ENCODE measurements at regions not wholly inside any gene's neighbourhood (a gene's known extent, or its start where the extent isn't known, plus 50 kb on each side); places are given as distances from the start of the nearest gene placed in this dataset.

GRCh38 chr9:31471010-31471409 lies 913.4 kb upstream of the ACO1 start:
- Histone ChIP-seq H2AK5ac (ENCODE audit: low read length, severe bottlenecking) (no peak overlapping the region), H4K8ac (ENCODE audit: low read length) (no peak overlapping the region), H2BK12ac (ENCODE audit: low read length in 2 of 2) (no peak overlapping the region), H3K4me3 (ENCODE audit: insufficient read depth in 1 of 2, low read depth in 1 of 2, low read length in 2 of 2) (no peak overlapping the region), H2BK120ac (ENCODE audit: low read depth, low read length) (no peak overlapping the region), H3K4me2 (ENCODE audit: low read length, poor library complexity, severe bottlenecking) (no peak overlapping the region), H3K14ac (ENCODE audit: low read length in 2 of 2) (no peak overlapping the region), H3K9ac (ENCODE audit: low read length) (no peak overlapping the region), H2AFZ (ENCODE audit: low read depth, low read length) (no peak overlapping the region), H2BK15ac (ENCODE audit: low read depth, poor library complexity, severe bottlenecking) (no peak overlapping the region), H3K23ac (ENCODE audit: low read length in 2 of 2) (no peak overlapping the region), H2BK5ac (ENCODE audit: low read depth, low read length, poor library complexity, severe bottlenecking) (no peak overlapping the region), H3K4me1 (ENCODE audit: control insufficient read depth, insufficient read depth, low read depth, low read length) (no peaks in the 10 kb centered on the region), H3K18ac (ENCODE audit: low read depth in 1 of 2, low read length in 2 of 2) (no peak overlapping the region), H3K9me3 (ENCODE audit: control insufficient read depth, low read length) (no peaks in the 10 kb centered on the region), H3K36me3 (ENCODE audit: control insufficient read depth in 1 of 2, insufficient read depth in 2 of 2, low read depth in 1 of 2, low read length in 2 of 2) (no peaks in the 10 kb centered on the region), H4K91ac (ENCODE audit: low read length) (no peak overlapping the region), H3K27me3 (ENCODE audit: control insufficient read depth in 1 of 2, insufficient read depth in 1 of 2, low read length in 2 of 2) (no peaks in the 10 kb centered on the region), H3K4ac (ENCODE audit: low read depth in 1 of 2, low read length in 2 of 2) (no peak overlapping the region), H3K79me1 (replicated peaks; ENCODE audit: low read length, poor library complexity, severe bottlenecking) (no peaks in the 10 kb centered on the region), H3K27ac (ENCODE audit: low read length, poor library complexity, severe bottlenecking) (no peak overlapping the region)
- 93% methylated on average over 7 of the region's 7 CpGs for WGBS
- no peak for DNase-seq

GRCh38 chr9:31486630-31487029 lies 897.8 kb upstream of the ACO1 start:
- Histone ChIP-seq H3K14ac (ENCODE audit: low read length in 2 of 2) (no peak overlapping the region), H3K4me1 (ENCODE audit: control insufficient read depth, insufficient read depth, low read depth, low read length) (peaks cover 5% of the 10 kb centered on the region), H2BK12ac (ENCODE audit: low read length in 2 of 2) (no peak overlapping the region), H3K23ac (ENCODE audit: low read length in 2 of 2) (no peak overlapping the region), H2BK15ac (ENCODE audit: low read depth, poor library complexity, severe bottlenecking) (no peak overlapping the region), H3K27me3 (ENCODE audit: control insufficient read depth in 1 of 2, insufficient read depth in 1 of 2, low read length in 2 of 2) (no peaks in the 10 kb centered on the region), H3K18ac (ENCODE audit: low read depth in 1 of 2, low read length in 2 of 2) (no peak overlapping the region), H3K9ac (ENCODE audit: low read length) (no peak overlapping the region), H4K8ac (ENCODE audit: low read length) (no peak overlapping the region), H3K4ac (ENCODE audit: low read depth in 1 of 2, low read length in 2 of 2) (no peak overlapping the region), H2AK5ac (ENCODE audit: low read length, severe bottlenecking) (no peak overlapping the region), H3K27ac (ENCODE audit: low read length, poor library complexity, severe bottlenecking) (no peak overlapping the region), H3K36me3 (ENCODE audit: control insufficient read depth in 1 of 2, insufficient read depth in 2 of 2, low read depth in 1 of 2, low read length in 2 of 2) (no peaks in the 10 kb centered on the region), H3K4me2 (ENCODE audit: low read length, poor library complexity, severe bottlenecking) (no peak overlapping the region), H3K79me1 (replicated peaks; ENCODE audit: low read length, poor library complexity, severe bottlenecking) (no peaks in the 10 kb centered on the region), H2BK120ac (ENCODE audit: low read depth, low read length) (no peak overlapping the region), H3K9me3 (ENCODE audit: control insufficient read depth, low read length) (no peaks in the 10 kb centered on the region), H3K4me3 (ENCODE audit: insufficient read depth in 1 of 2, low read depth in 1 of 2, low read length in 2 of 2) (no peak overlapping the region), H4K91ac (ENCODE audit: low read length) (no peak overlapping the region), H2AFZ (ENCODE audit: low read depth, low read length) (no peak overlapping the region), H2BK5ac (ENCODE audit: low read depth, low read length, poor library complexity, severe bottlenecking) (no peak overlapping the region)
- DNase-seq, result no peak

GRCh38 chr9:31490551-31491106 lies 893.8 kb upstream of the ACO1 start:
- 85% methylated on average over 3 of the region's 4 CpGs for WGBS
- Histone ChIP-seq H3K27me3 (ENCODE audit: control insufficient read depth in 1 of 2, insufficient read depth in 1 of 2, low read length in 2 of 2) (no peaks in the 10 kb centered on the region), H3K18ac (ENCODE audit: low read depth in 1 of 2, low read length in 2 of 2) (no peak overlapping the region), H3K4ac (ENCODE audit: low read depth in 1 of 2, low read length in 2 of 2) (no peak overlapping the region), H2AFZ (ENCODE audit: low read depth, low read length) (no peak overlapping the region), H3K14ac (ENCODE audit: low read length in 2 of 2) (no peak overlapping the region), H3K27ac (ENCODE audit: low read length, poor library complexity, severe bottlenecking) (no peak overlapping the region), H3K23ac (ENCODE audit: low read length in 2 of 2) (no peak overlapping the region), H4K91ac (ENCODE audit: low read length) (no peak overlapping the region), H2BK120ac (ENCODE audit: low read depth, low read length) (no peak overlapping the region), H3K4me2 (ENCODE audit: low read length, poor library complexity, severe bottlenecking) (no peak overlapping the region), H3K4me1 (ENCODE audit: control insufficient read depth, insufficient read depth, low read depth, low read length) (peaks cover 5% of the 10 kb centered on the region), H2BK5ac (ENCODE audit: low read depth, low read length, poor library complexity, severe bottlenecking) (no peak overlapping the region), H3K9ac (ENCODE audit: low read length) (no peak overlapping the region), H3K79me1 (replicated peaks; ENCODE audit: low read length, poor library complexity, severe bottlenecking) (no peaks in the 10 kb centered on the region), H2BK15ac (ENCODE audit: low read depth, poor library complexity, severe bottlenecking) (no peak overlapping the region), H2AK5ac (ENCODE audit: low read length, severe bottlenecking) (no peak overlapping the region), H3K9me3 (ENCODE audit: control insufficient read depth, low read length) (no peaks in the 10 kb centered on the region), H2BK12ac (ENCODE audit: low read length in 2 of 2) (no peak overlapping the region), H3K36me3 (ENCODE audit: control insufficient read depth in 1 of 2, insufficient read depth in 2 of 2, low read depth in 1 of 2, low read length in 2 of 2) (no peaks in the 10 kb centered on the region), H4K8ac (ENCODE audit: low read length) (no peak overlapping the region), H3K4me3 (ENCODE audit: insufficient read depth in 1 of 2, low read depth in 1 of 2, low read length in 2 of 2) (no peak overlapping the region)
- no peak for DNase-seq

- peaks cover under 1% of the 10 kb centered on the region for H3K4me1 ChIP-seq (ENCODE audit: control insufficient read depth, insufficient read depth, low read depth, low read length)
- no peak overlapping the region for H3K27ac ChIP-seq (ENCODE audit: low read length, poor library complexity, severe bottlenecking)
- H2BK5ac ChIP-seq (ENCODE audit: low read depth, low read length, poor library complexity, severe bottlenecking), result no peak overlapping the region
- no peak overlapping the region for H2BK120ac ChIP-seq (ENCODE audit: low read depth, low read length)
- no peak overlapping the region for H2BK15ac ChIP-seq (ENCODE audit: low read depth, poor library complexity, severe bottlenecking)
- H2AFZ ChIP-seq (ENCODE audit: low read depth, low read length), result no peak overlapping the region
- H3K4ac ChIP-seq (ENCODE audit: low read depth in 1 of 2, low read length in 2 of 2), result no peak overlapping the region
- 0% methylated on average over 1 of the region's 1 CpG for WGBS
- H3K4me3 ChIP-seq (ENCODE audit: insufficient read depth in 1 of 2, low read depth in 1 of 2, low read length in 2 of 2), result no peak overlapping the region
- H3K9ac ChIP-seq (ENCODE audit: low read length), result no peak overlapping the region
- no peaks in the 10 kb centered on the region for H3K27me3 ChIP-seq (ENCODE audit: control insufficient read depth in 1 of 2, insufficient read depth in 1 of 2, low read length in 2 of 2)
- H3K14ac ChIP-seq (ENCODE audit: low read length in 2 of 2), result no peak overlapping the region
- no peak overlapping the region for H2BK12ac ChIP-seq (ENCODE audit: low read length in 2 of 2)
- no peak overlapping the region for H2AK5ac ChIP-seq (ENCODE audit: low read length, severe bottlenecking)
- H3K18ac ChIP-seq (ENCODE audit: low read depth in 1 of 2, low read length in 2 of 2), result no peak overlapping the region
- H3K23ac ChIP-seq (ENCODE audit: low read length in 2 of 2), result no peak overlapping the region
- no peak overlapping the region for H3K4me2 ChIP-seq (ENCODE audit: low read length, poor library complexity, severe bottlenecking)
- no peaks in the 10 kb centered on the region for H3K36me3 ChIP-seq (ENCODE audit: control insufficient read depth in 1 of 2, insufficient read depth in 2 of 2, low read depth in 1 of 2, low read length in 2 of 2)
- no peaks in the 10 kb centered on the region for H3K9me3 ChIP-seq (ENCODE audit: control insufficient read depth, low read length)
- DNase-seq, result no peak
- no peaks in the 10 kb centered on the region for H3K79me1 ChIP-seq (replicated peaks; ENCODE audit: low read length, poor library complexity, severe bottlenecking)
- no peak overlapping the region for H4K91ac ChIP-seq (ENCODE audit: low read length)
- no peak overlapping the region for H4K8ac ChIP-seq (ENCODE audit: low read length)
Observed at GRCh38 chr9:31492229-31492628, 892.2 kb upstream of the ACO1 start.
